Mammary epithelial cell (primary cell): ENCODE measurements at regions not wholly inside any gene's neighbourhood (a gene's known extent, or its start where the extent isn't known, plus 50 kb on each side); places are given as distances from the start of the nearest gene placed in this dataset.

Experiments used
- CTCF ChIP-seq, 2 donors: IDR thresholded peaks in 1 of 2; conservative IDR thresholded peaks in 1 of 2; 2 replicates each; pipeline ENCODE4 v1.5.1; 2011 to 2012; ENCODE audit warnings: inconsistent platforms in 2 of 2, low read length in 2 of 2, mild to moderate bottlenecking in 2 of 2, control low read depth in 1 of 2, low read depth in 1 of 2; ENCODE audit not compliant: insufficient read depth in 1 of 2; ENCODE audit errors: extremely low read depth in 1 of 2
- EZH2 ChIP-seq: IDR thresholded peaks from 2 replicates; pipeline ENCODE4 v1.6.1; 2012; ENCODE audit warnings: low read length, inconsistent platforms, borderline replicate concordance

GRCh38 chr5:60517850-60518249, 182.1 kb downstream of the DEPDC1B start:
- TF ChIP-seq CTCF (conservative IDR thresholded peaks at IDR 0.05 in 1 of 2, IDR thresholded peaks at IDR 0.05 in 1 of 2; ENCODE audit: extremely low read depth in 1 of 2, insufficient read depth in 1 of 2, low read depth in 1 of 2, low read length in 2 of 2) = no peak
- TF ChIP-seq EZH2 = no peak
